K562 (cell line): ENCODE measurements at regions not wholly inside any gene's neighbourhood (a gene's known extent, or its start where the extent isn't known, plus 50 kb on each side); places are given as distances from the start of the nearest gene placed in this dataset.

ENCODE experiments used
- ATAC-seq: fragments of 200-7000 bp; cut with Tn5 transposase; 3 replicates; pipeline ENCODE4 v1.9.1; 2020; ENCODE audit warnings: moderate library complexity
- BruUV-seq: library from RNA; stranded (reverse); fragments of 400-500 nt; replicated peaks from 2 replicates; lab custom pipeline; 2021; lab: Mats Ljungman, UMichigan
- CTCF ChIA-PET: fragments of 300-600 bp; formaldehyde crosslinking; extraction: SDS; loops from one replicate; lab custom pipeline; 2021; ENCODE audit warnings: low intra/inter-chr PET ratio; lab: Yijun Ruan, JAX
- POLR2A ChIA-PET: fragments of 300-600, 350-650 bp; sonication (Branson Sonifier 250); formaldehyde crosslinking; extraction: SDS; loops from one replicate; lab custom pipeline; 2021; ENCODE audit warnings: antibody characterized with exemption, inconsistent platforms; lab: Yijun Ruan, JAX
- DNase-seq, 4 experiments: peaks; one replicate each; pipeline versions ENCODE4 v3.0.0 to v3.0.0-alpha.2; 2011 to 2018; ENCODE audit warnings: low spot score in 3 of 4, mixed read lengths in 3 of 4; ENCODE audit errors: extremely low read depth in 1 of 4
- FAIRE-seq: peaks from 2 replicates; lab custom pipeline; 2011; peaks lifted over from hg19 to GRCh38; lab: Jason Lieb, UNC
- H2AFZ ChIP-seq: 2 replicates; pipeline ENCODE4 v1.6.0; 2011; ENCODE audit warnings: low read depth, low read length, control low read depth, inconsistent platforms
- H3K27ac ChIP-seq: fragments of 200-600 bp; 3 replicates; pipeline ENCODE4 v1.8.0; 2011; ENCODE audit warnings: low read depth, mild to moderate bottlenecking, control low read depth, inconsistent platforms, low read length, moderate library complexity, mixed read lengths; ENCODE audit errors: extremely low read depth
- H3K27me3 ChIP-seq, 2 experiments: fragments of 300-600 bp in 1 of 2; 2 replicates in 1 of 2; 3 replicates in 1 of 2; pipeline versions ENCODE4 v1.6.0 to v1.8.0; 2011; ENCODE audit warnings: inconsistent platforms in 2 of 2, low read length in 2 of 2, mild to moderate bottlenecking in 1 of 2, mixed read lengths in 1 of 2, moderate library complexity in 1 of 2; ENCODE audit not compliant: control insufficient read depth in 2 of 2, insufficient read depth in 2 of 2
- H3K36me3 ChIP-seq: fragments of 300-600 bp; 3 replicates; pipeline ENCODE4 v1.8.0; 2011; ENCODE audit warnings: mild to moderate bottlenecking, low read length, inconsistent platforms; ENCODE audit not compliant: control insufficient read depth, insufficient read depth
- H3K4me1 ChIP-seq, 2 experiments: fragments of 200-600 bp in 1 of 2; replicated peaks in 1 of 2; 2 replicates in 1 of 2; 3 replicates in 1 of 2; pipeline versions ENCODE4 v1.5.1 to v1.8.0; 2011; ENCODE audit warnings: inconsistent platforms in 2 of 2, low read length in 2 of 2, mild to moderate bottlenecking in 1 of 2, mixed read lengths in 1 of 2, moderate library complexity in 1 of 2; ENCODE audit not compliant: control insufficient read depth in 2 of 2, insufficient read depth in 2 of 2
- H3K4me2 ChIP-seq: 2 replicates; pipeline ENCODE4 v1.6.1; 2011; ENCODE audit warnings: low read length, control low read depth, inconsistent platforms, mixed read lengths; ENCODE audit not compliant: insufficient read depth
- H3K4me3 ChIP-seq: fragments of 200-600 bp; sonication (generic), shearing (Covaris generic); 2 replicates; pipeline ENCODE4 v1.5.1; 2016; ENCODE audit warnings: control low read depth, inconsistent platforms
- H3K79me2 ChIP-seq: fragments of 200-600 bp; 3 replicates; pipeline ENCODE4 v1.8.0; 2011; ENCODE audit warnings: low read length, inconsistent platforms; ENCODE audit not compliant: control insufficient read depth, insufficient read depth
- H3K9ac ChIP-seq, 2 experiments: 2 replicates each; pipeline versions ENCODE4 v1.6.0 to v1.6.1; 2011; ENCODE audit warnings: low read depth in 2 of 2, low read length in 2 of 2, control low read depth in 1 of 2, inconsistent platforms in 1 of 2, mild to moderate bottlenecking in 1 of 2, mixed read lengths in 1 of 2; ENCODE audit not compliant: insufficient read depth in 1 of 2
- H3K9me1 ChIP-seq: one replicate; pipeline ENCODE4 v1.6.0; 2011; ENCODE audit warnings: inconsistent platforms, mild to moderate bottlenecking, low read length, moderate library complexity; ENCODE audit not compliant: control insufficient read depth, insufficient read depth
- H3K9me3 ChIP-seq: replicated peaks from 2 replicates; pipeline ENCODE4 v1.5.1; 2011; ENCODE audit warnings: low read depth, low read length, inconsistent platforms; ENCODE audit not compliant: control insufficient read depth, insufficient read depth
- H4K20me1 ChIP-seq: replicated peaks from 2 replicates; pipeline ENCODE4 v1.6.1; 2011; ENCODE audit warnings: low read length, inconsistent platforms, mixed read lengths; ENCODE audit not compliant: control insufficient read depth, insufficient read depth
- CBX2 ChIP-seq: fragments of 200-600 bp; sonication (generic); IDR thresholded peaks from one replicate; pipeline ENCODE4 v1.6.1; 2012; ENCODE audit warnings: mild to moderate bottlenecking, low read length, inconsistent platforms; ENCODE audit not compliant: insufficient read depth, poor library complexity, severe bottlenecking
- FOXJ3 ChIP-seq: sonication (generic); formaldehyde crosslinking; IDR thresholded peaks from 2 replicates; pipeline ENCODE4 v1.4.0; 2020; ENCODE audit warnings: mild to moderate bottlenecking, missing genetic modification reagents
- HMBOX1 ChIP-seq: sonication (generic); IDR thresholded peaks from 2 replicates; pipeline ENCODE4 v1.6.1; 2016
- HNRNPLL ChIP-seq: fragments of 200-400 bp; formaldehyde crosslinking; IDR thresholded peaks from 2 replicates; pipeline ENCODE4 v1.6.1; 2017; ENCODE audit warnings: low read length, low read depth, mild to moderate bottlenecking; ENCODE audit not compliant: poor library complexity, severe bottlenecking
- NFYB ChIP-seq: IDR thresholded peaks from 2 replicates; pipeline ENCODE4 v1.6.1; 2011; ENCODE audit warnings: mild to moderate bottlenecking, moderate library complexity; ENCODE audit not compliant: insufficient read length; ENCODE audit errors: extremely low read depth
- POLR2A ChIP-seq: fragments of 450-650 bp; conservative IDR thresholded peaks from 2 replicates; pipeline ENCODE4 v1.6.1; 2016
- PURB ChIP-seq: sonication (generic); formaldehyde crosslinking; IDR thresholded peaks from 2 replicates; pipeline ENCODE4 v1.9.0; 2021; ENCODE audit warnings: low read depth, mild to moderate bottlenecking, missing genetic modification reagents
- SNAPC5 ChIP-seq: fragments of 250-450 bp; sonication (Bioruptor Pico); IDR thresholded peaks from 2 replicates; pipeline ENCODE4 v1.8.0; 2021; ENCODE audit warnings: moderate library complexity, mild to moderate bottlenecking, inconsistent platforms
- ZBTB33 ChIP-seq: sonication (generic); formaldehyde crosslinking; IDR thresholded peaks from 2 replicates; pipeline ENCODE4 v1.8.1; 2023; ENCODE audit warnings: mild to moderate bottlenecking, missing genetic modification reagents
- ZBTB7A ChIP-seq: IDR thresholded peaks from 2 replicates; pipeline ENCODE4 v1.6.1; 2011; ENCODE audit warnings: low read depth, mild to moderate bottlenecking, low read length, moderate library complexity, borderline replicate concordance; ENCODE audit not compliant: control insufficient read depth
- ZFP36 ChIP-seq: fragments of 150-350 bp; IDR thresholded peaks from 2 replicates; pipeline ENCODE4 v1.6.1; 2018; ENCODE audit warnings: low read length, low read depth; ENCODE audit not compliant: partially characterized antibody
- ZNF197 ChIP-seq: fragments of 200-800 bp; sonication (Bioruptor generic); IDR thresholded peaks from 2 replicates; pipeline ENCODE4 v1.6.1; 2016; ENCODE audit warnings: low read depth, missing genetic modification characterization, missing compliant biosample characterization
- ZNF408 ChIP-seq: fragments of 250-450 bp; sonication (Bioruptor Pico); IDR thresholded peaks from 2 replicates; pipeline ENCODE4 v1.4.0; 2020; ENCODE audit warnings: low read depth, mild to moderate bottlenecking, moderate library complexity
- WGBS: fragments of 100-300 bp; shearing (Covaris generic); methylation state at CpG from one replicate; pipeline ENCODE4 v1.1.6; 2016; ENCODE audit warnings: low coverage, mixed read lengths; ENCODE audit not compliant: insufficient coverage; ENCODE audit errors: missing lambda C conversion rate; 5-methylcytosine and 5-hydroxymethylcytosine counted together
- in situ Hi-C: fragments of 300-500 bp; cut with MboI; formaldehyde crosslinking; loops from 4 replicates; pipeline ENCODE4 v1.15.0; 2018; ENCODE audit warnings: inconsistent platforms, mixed read lengths
- intact Hi-C: fragments of 100-400 bp; cut with micrococcal nuclease; formaldehyde crosslinking; loops from 2 replicates; pipeline ENCODE4 v1.14.2; 2022
- TF ChIP-seq, protein P1 (sequence below): fragments of 250-450 bp; sonication (Bioruptor Pico); IDR thresholded peaks from 2 replicates; pipeline ENCODE4 v1.4.0; 2020; ENCODE audit warnings: mild to moderate bottlenecking, moderate library complexity, borderline replicate concordance

DNA sequence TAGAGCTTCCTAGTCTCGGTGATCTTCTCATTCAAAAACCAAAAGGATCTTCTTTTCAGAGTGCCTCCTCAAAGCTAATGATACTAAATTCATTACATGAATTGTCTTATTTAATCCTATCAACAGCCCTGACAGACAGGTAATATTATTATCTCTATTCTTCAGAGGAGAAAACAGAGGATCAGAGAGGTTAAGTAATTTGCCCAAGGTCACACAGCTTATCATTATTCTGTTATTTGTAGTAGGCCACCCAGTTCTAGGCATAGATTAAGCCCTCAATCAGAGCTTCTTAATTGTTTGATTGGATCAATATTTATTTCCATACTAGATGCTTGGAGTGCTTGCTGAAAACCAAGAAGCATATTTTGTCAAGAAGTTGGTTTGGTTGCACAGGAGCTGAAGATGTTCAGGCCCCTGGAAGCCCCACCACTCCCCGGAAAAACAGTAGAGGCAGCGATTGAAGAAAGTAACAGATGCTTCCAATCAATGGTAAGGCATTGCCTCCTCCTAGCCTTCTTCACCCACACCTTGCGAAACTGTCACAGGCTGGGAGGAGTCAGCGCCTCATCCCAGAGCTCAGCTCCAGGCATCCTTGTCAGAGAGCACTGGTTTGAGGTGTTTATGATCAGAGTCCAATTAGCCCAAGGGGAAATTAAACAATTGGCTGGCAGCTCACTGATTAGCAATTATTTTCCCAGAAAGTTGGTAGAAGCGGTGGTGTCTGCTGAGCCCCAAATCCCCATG, 487.2 kb downstream of the BCL11A start (continued):
- TF ChIP-seq CBX2, result no peak

DNA sequence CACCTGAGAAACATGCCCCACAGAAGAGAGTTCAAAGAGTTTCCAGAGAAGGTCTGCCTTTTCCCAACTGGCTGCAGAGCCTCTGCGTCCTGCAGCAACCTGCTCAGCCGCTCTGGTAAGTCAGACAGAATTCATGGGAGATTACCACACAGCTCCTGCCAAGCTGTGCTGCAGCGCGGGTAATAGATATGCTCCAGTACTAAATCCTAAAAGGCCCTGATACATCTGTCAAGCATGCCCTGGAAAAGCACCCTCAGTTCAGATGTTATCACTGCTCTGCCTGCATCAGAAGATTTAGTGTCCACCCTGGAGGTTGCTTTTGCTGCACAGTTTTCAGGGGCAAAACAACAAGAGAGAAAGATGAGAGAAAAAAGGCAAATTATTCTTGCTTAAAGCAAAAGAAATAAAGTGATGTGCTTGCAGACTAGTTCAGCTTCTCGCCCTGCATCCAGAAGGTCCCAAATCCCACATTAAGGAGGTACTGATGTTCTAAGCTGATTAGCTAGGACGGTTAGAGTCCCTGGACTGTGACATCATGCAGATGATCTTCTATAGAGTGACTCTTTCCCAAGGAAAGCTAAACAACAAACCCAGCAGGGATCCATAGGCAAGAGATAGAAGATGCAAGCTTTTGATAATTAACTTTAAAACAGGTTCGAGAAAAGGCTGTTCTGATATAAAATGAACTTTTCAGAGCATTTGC, 488.6 kb downstream of the BCL11A start:
- no peak overlapping the region for H2AFZ ChIP-seq
- 1% methylated on average over 7 of the region's 7 CpGs for WGBS
- H3K9me3 ChIP-seq, result no peaks in the 10 kb centered on the region
- no peak for ATAC-seq
- BruUV-seq, result no TSS peak
- ChIA-PET POLR2A (no interaction called here), CTCF (no interaction called here)
- in situ Hi-C loops, result no loop called here
- no peak overlapping the region for H3K4me2 ChIP-seq
- H3K79me2 ChIP-seq, result no peaks in the 10 kb centered on the region
- H3K9ac ChIP-seq, result no peak overlapping the region
- intact Hi-C loops, result no loop called here
- no peak overlapping the region for H3K4me3 ChIP-seq
- no peak for DNase-seq
- no peaks in the 10 kb centered on the region for H4K20me1 ChIP-seq
- no peaks in the 10 kb centered on the region for H3K4me1 ChIP-seq
- no peaks in the 10 kb centered on the region; a peak in 1 of 5 replicates for H3K27me3 ChIP-seq
- H3K27ac ChIP-seq, result no peak overlapping the region
- no peaks in the 10 kb centered on the region for H3K36me3 ChIP-seq
- H3K9me1 ChIP-seq, result no peaks in the 10 kb centered on the region
- no peak for FAIRE-seq
- no peak for TF ChIP-seq HNRNPLL
- no peak for TF ChIP-seq ZBTB33 (CRISPR knock-in tag)
- no peak for TF ChIP-seq FOXJ3 (CRISPR knock-in tag)
- TF ChIP-seq ZFP36, result no peak
- TF ChIP-seq PURB (CRISPR knock-in tag), result no peak
- no peak for TF ChIP-seq ZNF408 (CRISPR knock-in tag)
- no peak for TF ChIP-seq HMBOX1
- no peak for TF ChIP-seq SNAPC5 (CRISPR knock-in tag)
- TF ChIP-seq NFYB, result no peak
- no peak for TF ChIP-seq ZNF197 (CRISPR knock-in tag)
- TF ChIP-seq, protein P1, sequence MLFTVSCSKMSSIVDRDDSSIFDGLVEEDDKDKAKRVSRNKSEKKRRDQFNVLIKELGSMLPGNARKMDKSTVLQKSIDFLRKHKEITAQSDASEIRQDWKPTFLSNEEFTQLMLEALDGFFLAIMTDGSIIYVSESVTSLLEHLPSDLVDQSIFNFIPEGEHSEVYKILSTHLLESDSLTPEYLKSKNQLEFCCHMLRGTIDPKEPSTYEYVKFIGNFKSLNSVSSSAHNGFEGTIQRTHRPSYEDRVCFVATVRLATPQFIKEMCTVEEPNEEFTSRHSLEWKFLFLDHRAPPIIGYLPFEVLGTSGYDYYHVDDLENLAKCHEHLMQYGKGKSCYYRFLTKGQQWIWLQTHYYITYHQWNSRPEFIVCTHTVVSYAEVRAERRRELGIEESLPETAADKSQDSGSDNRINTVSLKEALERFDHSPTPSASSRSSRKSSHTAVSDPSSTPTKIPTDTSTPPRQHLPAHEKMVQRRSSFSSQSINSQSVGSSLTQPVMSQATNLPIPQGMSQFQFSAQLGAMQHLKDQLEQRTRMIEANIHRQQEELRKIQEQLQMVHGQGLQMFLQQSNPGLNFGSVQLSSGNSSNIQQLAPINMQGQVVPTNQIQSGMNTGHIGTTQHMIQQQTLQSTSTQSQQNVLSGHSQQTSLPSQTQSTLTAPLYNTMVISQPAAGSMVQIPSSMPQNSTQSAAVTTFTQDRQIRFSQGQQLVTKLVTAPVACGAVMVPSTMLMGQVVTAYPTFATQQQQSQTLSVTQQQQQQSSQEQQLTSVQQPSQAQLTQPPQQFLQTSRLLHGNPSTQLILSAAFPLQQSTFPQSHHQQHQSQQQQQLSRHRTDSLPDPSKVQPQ (CRISPR knock-in tag), result no peak
- TF ChIP-seq POLR2A, result no peak
- no peak for TF ChIP-seq ZBTB7A
